Vagina (tissue), 2 donors: ENCODE measurements at regions not wholly inside any gene's neighbourhood (a gene's known extent, or its start where the extent isn't known, plus 50 kb on each side); places are given as distances from the start of the nearest gene placed in this dataset.
"Not testable (repeated sequence)": the region's sequence is repeated elsewhere in the genome, so short reads cannot be mapped to it uniquely, and the experiment has no call there.

Experiments used
- DNase-seq, 2 donors: peaks; one replicate each; pipeline ENCODE4 v3.0.0-alpha.2; 2017; ENCODE audit errors: extremely low spot score in 2 of 2
- H3K27ac ChIP-seq: fragments of 200-600 bp; sonication (generic); one replicate; pipeline ENCODE4 v1.5.1; 2019
- H3K27me3 ChIP-seq: fragments of 200-600 bp; sonication (generic); one replicate; pipeline ENCODE4 v1.5.1; 2019
- H3K36me3 ChIP-seq, 2 donors: fragments of 200-600 bp; sonication (generic); one replicate each; pipeline ENCODE4 v1.5.1; 2017 to 2019
- H3K4me1 ChIP-seq: fragments of 200-600 bp; sonication (generic); one replicate; pipeline ENCODE4 v1.5.1; 2019
- H3K4me3 ChIP-seq, 2 donors: fragments of 200-600 bp; sonication (generic); 1 replicate in 1 of 2; 2 replicates in 1 of 2; pipeline ENCODE4 v1.5.1; 2016 to 2019
- H3K9me3 ChIP-seq: fragments of 200-600 bp; sonication (generic); one replicate; pipeline ENCODE4 v1.5.1; 2019
- CTCF ChIP-seq, 3 experiments: fragments of 450-650 bp in 2 of 3; fragments of 200-600 bp in 1 of 3; sonication (generic) in 1 of 3; IDR thresholded peaks; one replicate each; pipeline ENCODE4 v1.5.1; 2017 to 2019; ENCODE audit warnings: antibody characterized with exemption in 3 of 3, mild to moderate bottlenecking in 2 of 3, moderate library complexity in 2 of 3
- POLR2A ChIP-seq, 2 donors: fragments of 450-650 bp; IDR thresholded peaks; one replicate each; pipeline ENCODE4 v1.6.1; 2017; ENCODE audit warnings: antibody characterized with exemption in 2 of 2, mild to moderate bottlenecking in 2 of 2, moderate library complexity in 2 of 2
- POLR2AphosphoS5 ChIP-seq, 2 donors: sonication (generic); formaldehyde crosslinking; IDR thresholded peaks; one replicate each; pipeline ENCODE4 v1.9.0; 2017; ENCODE audit warnings: antibody characterized with exemption in 2 of 2, mild to moderate bottlenecking in 2 of 2, low read depth in 1 of 2; ENCODE audit not compliant: insufficient read depth in 1 of 2
- intact Hi-C: fragments of 100-400 bp; cut with DNase I; formaldehyde crosslinking; loops from one replicate; pipeline ENCODE4 v1.15.1; 2023

GRCh38 chr5:42989190-42989589, 50.9 kb downstream of the ANXA2R start:
- no peaks in the 10 kb centered on the region for H3K9me3 ChIP-seq
- intact Hi-C loops, result no loop called here
- DNase-seq, result no peak
- H3K27me3 ChIP-seq, result no peaks in the 10 kb centered on the region
- TF ChIP-seq POLR2A (IDR thresholded peaks at IDR 0.05) (no peak), CTCF (IDR thresholded peaks at IDR 0.05) (no peak), POLR2AphosphoS5 (IDR thresholded peaks at IDR 0.05; ENCODE audit: insufficient read depth in 1 of 2, low read depth in 1 of 2) (no peak)
- H3K36me3 ChIP-seq, result no peaks in the 10 kb centered on the region
- peaks cover 18% of the 10 kb centered on the region for H3K4me1 ChIP-seq
- H3K27ac ChIP-seq, result no peak overlapping the region
- H3K4me3 ChIP-seq, result no peak overlapping the region

GRCh38 chr5:42988568-42988967, 51.6 kb downstream of the ANXA2R start:
- H3K9me3 ChIP-seq, result no peaks in the 10 kb centered on the region
- TF ChIP-seq CTCF (IDR thresholded peaks at IDR 0.05), result no peak
- no peak for TF ChIP-seq POLR2A (IDR thresholded peaks at IDR 0.05)
- TF ChIP-seq POLR2AphosphoS5 (IDR thresholded peaks at IDR 0.05; ENCODE audit: insufficient read depth in 1 of 2, low read depth in 1 of 2), result no peak
- H3K36me3 ChIP-seq, result no peaks in the 10 kb centered on the region
- intact Hi-C loops, result no loop called here
- no peak overlapping the region for H3K4me3 ChIP-seq
- no peak for DNase-seq
- H3K27ac ChIP-seq, result no peak overlapping the region
- no peaks in the 10 kb centered on the region for H3K27me3 ChIP-seq
- peaks cover 18% of the 10 kb centered on the region for H3K4me1 ChIP-seq

GRCh38 chr5:42985129-42986037, 54.7 kb downstream of the ANXA2R start:
- intact Hi-C loops, result no loop called here
- Histone ChIP-seq H3K4me1 (peaks cover 25% of the 10 kb centered on the region), H3K27me3 (no peaks in the 10 kb centered on the region), H3K4me3 (no peak overlapping the region), H3K36me3 (no peaks in the 10 kb centered on the region), H3K27ac (no peak overlapping the region), H3K9me3 (no peaks in the 10 kb centered on the region)
- DNase-seq, result no peak
- TF ChIP-seq POLR2A (IDR thresholded peaks at IDR 0.05), result no peak
- peak in 1 of 2 donors; percentile 33 for TF ChIP-seq POLR2AphosphoS5 (IDR thresholded peaks at IDR 0.05; ENCODE audit: insufficient read depth in 1 of 2, low read depth in 1 of 2)
- TF ChIP-seq CTCF (IDR thresholded peaks at IDR 0.05), result no peak

GRCh38 chr5:42984307-42984706, 55.8 kb downstream of the ANXA2R start:
- H3K9me3 ChIP-seq, result no peaks in the 10 kb centered on the region
- intact Hi-C loops, result no loop called here
- no peak for DNase-seq
- H3K27ac ChIP-seq, result no peak overlapping the region
- H3K4me3 ChIP-seq, result no peak overlapping the region
- H3K4me1 ChIP-seq, result peaks cover 18% of the 10 kb centered on the region
- H3K36me3 ChIP-seq, result no peaks in the 10 kb centered on the region
- TF ChIP-seq POLR2AphosphoS5 (IDR thresholded peaks at IDR 0.05; ENCODE audit: insufficient read depth in 1 of 2, low read depth in 1 of 2) (peak in 1 of 2 donors; percentile 57), POLR2A (IDR thresholded peaks at IDR 0.05) (no peak), CTCF (IDR thresholded peaks at IDR 0.05) (no peak)
- no peaks in the 10 kb centered on the region for H3K27me3 ChIP-seq

GRCh38 chr5:42982107-42982622, 58.0 kb downstream of the ANXA2R start:
- no peak for DNase-seq
- no peak overlapping the region for H3K4me3 ChIP-seq
- H3K27ac ChIP-seq, result no peak overlapping the region
- no peaks in the 10 kb centered on the region for H3K9me3 ChIP-seq
- intact Hi-C loops, result no loop called here
- no peaks in the 10 kb centered on the region for H3K36me3 ChIP-seq
- TF ChIP-seq POLR2A (IDR thresholded peaks at IDR 0.05) (no peak), POLR2AphosphoS5 (IDR thresholded peaks at IDR 0.05; ENCODE audit: insufficient read depth in 1 of 2, low read depth in 1 of 2) (no peak), CTCF (IDR thresholded peaks at IDR 0.05) (no peak)
- no peaks in the 10 kb centered on the region for H3K27me3 ChIP-seq
- H3K4me1 ChIP-seq, result peaks cover 15% of the 10 kb centered on the region

GRCh38 chr5:42981417-42982106, 58.6 kb downstream of the ANXA2R start:
- intact Hi-C loops, H3K4me3 ChIP-seq, H3K27me3 ChIP-seq, H3K36me3 ChIP-seq, H3K9me3 ChIP-seq, DNase-seq, H3K27ac ChIP-seq: not testable (repeated sequence)
- peaks cover 15% of the 10 kb centered on the region for H3K4me1 ChIP-seq

GRCh38 chr5:42981015-42981414, 59.1 kb downstream of the ANXA2R start:
- H3K9me3 ChIP-seq, H3K4me3 ChIP-seq, intact Hi-C loops, DNase-seq, H3K27me3 ChIP-seq, H3K27ac ChIP-seq, H3K36me3 ChIP-seq: not testable (repeated sequence)
- H3K4me1 ChIP-seq, result peaks cover 15% of the 10 kb centered on the region
